ENCODE measurements at regions not wholly inside any gene's neighbourhood (a gene's known extent, or its start where the extent isn't known, plus 50 kb on each side); places are given as distances from the start of the nearest gene placed in this dataset.

GRCh38 chr9:85115473-85115872 is 445.9 kb downstream of the NTRK2 start:
- TF ChIP-seq, protein P1, sequence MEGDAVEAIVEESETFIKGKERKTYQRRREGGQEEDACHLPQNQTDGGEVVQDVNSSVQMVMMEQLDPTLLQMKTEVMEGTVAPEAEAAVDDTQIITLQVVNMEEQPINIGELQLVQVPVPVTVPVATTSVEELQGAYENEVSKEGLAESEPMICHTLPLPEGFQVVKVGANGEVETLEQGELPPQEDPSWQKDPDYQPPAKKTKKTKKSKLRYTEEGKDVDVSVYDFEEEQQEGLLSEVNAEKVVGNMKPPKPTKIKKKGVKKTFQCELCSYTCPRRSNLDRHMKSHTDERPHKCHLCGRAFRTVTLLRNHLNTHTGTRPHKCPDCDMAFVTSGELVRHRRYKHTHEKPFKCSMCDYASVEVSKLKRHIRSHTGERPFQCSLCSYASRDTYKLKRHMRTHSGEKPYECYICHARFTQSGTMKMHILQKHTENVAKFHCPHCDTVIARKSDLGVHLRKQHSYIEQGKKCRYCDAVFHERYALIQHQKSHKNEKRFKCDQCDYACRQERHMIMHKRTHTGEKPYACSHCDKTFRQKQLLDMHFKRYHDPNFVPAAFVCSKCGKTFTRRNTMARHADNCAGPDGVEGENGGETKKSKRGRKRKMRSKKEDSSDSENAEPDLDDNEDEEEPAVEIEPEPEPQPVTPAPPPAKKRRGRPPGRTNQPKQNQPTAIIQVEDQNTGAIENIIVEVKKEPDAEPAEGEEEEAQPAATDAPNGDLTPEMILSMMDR (conservative IDR thresholded peaks at IDR 0.05; ENCODE audit: low read depth, low read length) = no peak
- TF ChIP-seq EZH2 (IDR thresholded peaks at IDR 0.05; ENCODE audit: borderline replicate concordance, low read depth, low read length, poor library complexity, severe bottlenecking) = no peak
